ENCODE measurements at regions not wholly inside any gene's neighbourhood (a gene's known extent, or its start where the extent isn't known, plus 50 kb on each side); places are given as distances from the start of the nearest gene placed in this dataset.
"Not testable (repeated sequence)": the region's sequence is repeated elsewhere in the genome, so short reads cannot be mapped to it uniquely, and the experiment has no call there.

- not testable (repeated sequence) for TF ChIP-seq CTCF, POLR2A (IDR thresholded peaks at IDR 0.05)
Observed at GRCh38 chr1:143785883-143786282, 185.9 kb downstream of the FAM72C start.

All from Peyer's patch (tissue), 4 donors.